GM21576 (cell line): ENCODE measurements at regions not wholly inside any gene's neighbourhood (a gene's known extent, or its start where the extent isn't known, plus 50 kb on each side); places are given as distances from the start of the nearest gene placed in this dataset.
"Not testable (repeated sequence)": the region's sequence is repeated elsewhere in the genome, so short reads cannot be mapped to it uniquely, and the experiment has no call there.

Experiments
- ATAC-seq: cut with Tn5 transposase; IDR thresholded peaks from one replicate; pipeline ENCODE4 v1.9.1; 2021; ENCODE audit warnings: mild to moderate bottlenecking, moderate library complexity; ENCODE audit not compliant: unreplicated experiment

GRCh38 chr15:98263787-98264186, 303.3 kb downstream of the ARRDC4 start:
- ATAC-seq, result no peak

GRCh38 chr15:98266295-98266694, 305.8 kb downstream of the ARRDC4 start:
- no peak for ATAC-seq

- no peak for ATAC-seq
Measured at GRCh38 chr15:98268163-98268562, 307.7 kb downstream of the ARRDC4 start.

GRCh38 chr15:98272625-98273024, 312.1 kb downstream of the ARRDC4 start:
- ATAC-seq, result no peak

- ATAC-seq, result no peak
Measured at GRCh38 chr15:98276018-98276417, 315.5 kb downstream of the ARRDC4 start.

- ATAC-seq, result no peak
Measured at GRCh38 chr15:98277602-98278001, 317.1 kb downstream of the ARRDC4 start.

GRCh38 chr15:98280284-98280975, 319.9 kb downstream of the ARRDC4 start:
- ATAC-seq, result no peak

GRCh38 chr15:98281130-98281529, 320.6 kb downstream of the ARRDC4 start:
- ATAC-seq, result no peak

- ATAC-seq, result no peak
Measured at GRCh38 chr15:98282656-98283332, 322.3 kb downstream of the ARRDC4 start.

- ATAC-seq, result no peak
Measured at GRCh38 chr15:98286200-98286599, 325.7 kb downstream of the ARRDC4 start.

- no peak for ATAC-seq
Measured at GRCh38 chr15:98286831-98287230, 326.3 kb downstream of the ARRDC4 start.

- ATAC-seq, result no peak
Measured at GRCh38 chr15:98288091-98288590, 327.6 kb downstream of the ARRDC4 start.

- no peak for ATAC-seq
Measured at GRCh38 chr15:98289747-98290146, 329.2 kb downstream of the ARRDC4 start.

GRCh38 chr15:98292442-98293240, 332.1 kb downstream of the ARRDC4 start:
- ATAC-seq, result no peak

- no peak for ATAC-seq
Measured at GRCh38 chr15:98294126-98294525, 333.6 kb downstream of the ARRDC4 start.

GRCh38 chr15:98295101-98295759, 334.7 kb downstream of the ARRDC4 start:
- not testable (repeated sequence) for ATAC-seq

- ATAC-seq, result no peak
Measured at GRCh38 chr15:98296653-98297052, 336.1 kb downstream of the ARRDC4 start.

- ATAC-seq, result no peak
Measured at GRCh38 chr15:98304371-98304770, 343.9 kb downstream of the ARRDC4 start.

GRCh38 chr15:98308117-98308516, 340.2 kb upstream of the IGF1R start:
- ATAC-seq, result no peak

GRCh38 chr15:98311566-98312188, 336.7 kb upstream of the IGF1R start:
- peak; percentile 78 for ATAC-seq

- ATAC-seq, result no peak
Measured at GRCh38 chr15:98312913-98313312, 335.4 kb upstream of the IGF1R start.
